ENCODE measurements at regions not wholly inside any gene's neighbourhood (a gene's known extent, or its start where the extent isn't known, plus 50 kb on each side); places are given as distances from the start of the nearest gene placed in this dataset.

DNA sequence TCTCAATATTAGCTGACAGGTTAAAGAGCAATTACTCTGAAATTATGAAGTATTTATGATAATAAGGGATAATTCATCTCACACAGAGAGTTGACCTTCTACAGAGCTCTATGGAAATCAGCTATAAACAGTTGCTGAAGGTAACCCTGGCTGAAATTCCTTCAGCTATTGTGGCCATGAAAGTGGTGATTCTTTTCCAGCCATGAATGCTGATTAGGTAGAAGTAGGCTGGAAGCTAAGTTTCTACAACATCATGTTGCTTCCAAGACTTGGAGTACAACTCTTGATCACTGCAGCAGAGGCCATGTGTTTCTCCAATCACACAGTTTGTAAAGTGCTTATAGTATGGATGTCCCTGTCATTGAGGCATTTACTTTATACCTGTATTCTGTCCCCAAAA is 2128.9 kb downstream of the MRPL39 start:
- H3K9ac ChIP-seq (ENCODE audit: low read length) = no peak overlapping the region
- no peaks in the 10 kb centered on the region for H3K27me3 ChIP-seq (ENCODE audit: low read depth, low read length)
- H3K79me2 ChIP-seq (ENCODE audit: low read length) = no peaks in the 10 kb centered on the region
- TF ChIP-seq EZH2phosphoT487 (IDR thresholded peaks at IDR 0.05; ENCODE audit: low read depth) (no peak), CTCF (IDR thresholded peaks at IDR 0.05; ENCODE audit: low read depth, low read length) (no peak)
- H3K9me3 ChIP-seq (ENCODE audit: insufficient read depth, low read length) = no peaks in the 10 kb centered on the region
- H3K4me3 ChIP-seq (ENCODE audit: low read length) = no peak overlapping the region
- no peaks in the 10 kb centered on the region for H3K36me3 ChIP-seq (replicated peaks; ENCODE audit: low read depth, low read length)
- H3K4me2 ChIP-seq (ENCODE audit: low read length) = no peak overlapping the region
- H4K20me1 ChIP-seq (ENCODE audit: insufficient read depth, low read length) = no peaks in the 10 kb centered on the region
- H3K4me1 ChIP-seq (ENCODE audit: low read length) = 0 out of 2 replicates have a peak, but pooled peaks cover 3% of the 10 kb centered on the region
- H3K27ac ChIP-seq (ENCODE audit: low read length) = no peak overlapping the region
- 0 out of 2 replicates have a peak overlapping the region, but pooled peaks have one; percentile 30 for H2AFZ ChIP-seq (ENCODE audit: low read depth, low read length)

GRCh38 chr21:23475281-23476219 is 2131.7 kb downstream of the MRPL39 start:
- H3K4me3 ChIP-seq (ENCODE audit: low read length) = no peak overlapping the region
- no peak overlapping the region for H3K27ac ChIP-seq (ENCODE audit: low read length)
- H2AFZ ChIP-seq (ENCODE audit: low read depth, low read length) = no peak overlapping the region

DNA sequence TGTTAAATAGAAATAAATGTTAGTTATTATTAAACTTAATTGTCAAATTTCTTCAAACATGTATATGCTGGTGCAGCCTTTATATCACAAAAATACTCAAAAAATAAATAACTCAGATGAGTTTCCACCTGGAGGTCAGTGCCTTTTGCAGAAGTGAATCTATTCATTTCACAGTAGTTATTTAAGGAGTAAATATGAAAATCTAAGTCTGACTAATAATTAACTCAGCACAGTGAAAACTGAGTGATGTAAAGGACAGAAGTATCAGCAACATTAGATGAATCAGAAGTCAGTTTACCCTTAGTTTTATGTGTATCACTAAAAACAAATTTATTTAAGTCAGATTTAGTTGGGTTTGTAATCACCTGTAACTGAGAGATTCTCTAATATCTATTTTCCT is 2135.4 kb downstream of the MRPL39 start:
- Histone ChIP-seq H2AFZ (ENCODE audit: low read depth, low read length) (peak overlapping the region; percentile 16; the same call in 1 of the 2 replicates), H4K20me1 (ENCODE audit: insufficient read depth, low read length) (no peaks in the 10 kb centered on the region), H3K36me3 (replicated peaks; ENCODE audit: low read depth, low read length) (no peaks in the 10 kb centered on the region), H3K4me1 (ENCODE audit: low read length) (peaks cover 22% of the 10 kb centered on the region), H3K4me2 (ENCODE audit: low read length) (peak overlapping the region; percentile 72), H3K4me3 (ENCODE audit: low read length) (peak overlapping the region; percentile 44), H3K9ac (ENCODE audit: low read length) (peak overlapping the region; percentile 27; the same call in 1 of the 2 replicates), H3K9me3 (ENCODE audit: insufficient read depth, low read length) (no peaks in the 10 kb centered on the region), H3K27me3 (ENCODE audit: low read depth, low read length) (no peaks in the 10 kb centered on the region), H3K27ac (ENCODE audit: low read length) (peak overlapping the region; percentile 36), H3K79me2 (ENCODE audit: low read length) (no peaks in the 10 kb centered on the region)
- no peak for TF ChIP-seq EZH2phosphoT487 (IDR thresholded peaks at IDR 0.05; ENCODE audit: low read depth)
- TF ChIP-seq CTCF (IDR thresholded peaks at IDR 0.05; ENCODE audit: low read depth, low read length) = no peak

More at GRCh38 chr21:23475281-23476219, 2131.7 kb downstream of the MRPL39 start:
- Histone ChIP-seq H3K9ac (ENCODE audit: low read length) (no peak overlapping the region), H3K4me1 (ENCODE audit: low read length) (peaks cover 23% of the 10 kb centered on the region), H3K36me3 (replicated peaks; ENCODE audit: low read depth, low read length) (no peaks in the 10 kb centered on the region), H3K4me2 (ENCODE audit: low read length) (no peak overlapping the region), H3K9me3 (ENCODE audit: insufficient read depth, low read length) (no peaks in the 10 kb centered on the region), H4K20me1 (ENCODE audit: insufficient read depth, low read length) (no peaks in the 10 kb centered on the region), H3K27me3 (ENCODE audit: low read depth, low read length) (no peaks in the 10 kb centered on the region), H3K79me2 (ENCODE audit: low read length) (no peaks in the 10 kb centered on the region)
- TF ChIP-seq CTCF (IDR thresholded peaks at IDR 0.05; ENCODE audit: low read depth, low read length) (no peak), EZH2phosphoT487 (IDR thresholded peaks at IDR 0.05; ENCODE audit: low read depth) (no peak)

DNA sequence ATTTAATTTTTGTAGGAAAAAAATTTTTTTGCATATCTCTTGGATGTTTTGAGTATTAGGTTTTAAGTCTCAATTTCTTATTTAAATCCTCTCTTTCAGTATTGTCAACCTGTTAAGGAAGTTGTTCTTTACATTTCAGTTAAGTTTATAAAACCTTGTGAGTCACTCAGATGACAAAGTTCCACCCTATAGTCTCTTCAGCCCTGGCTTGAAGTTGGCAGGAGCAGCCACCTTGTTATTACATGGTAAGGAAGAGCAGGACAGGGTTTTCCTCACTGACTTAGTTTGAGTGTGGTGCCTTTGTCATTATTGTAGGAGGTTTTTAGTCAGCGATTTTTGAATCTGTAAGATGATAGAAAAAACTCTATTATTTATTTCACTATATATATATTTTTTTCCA is 2143.9 kb downstream of the MRPL39 start:
- Histone ChIP-seq H3K27me3 (ENCODE audit: low read depth, low read length) (no peaks in the 10 kb centered on the region), H3K4me3 (ENCODE audit: low read length) (no peak overlapping the region), H3K79me2 (ENCODE audit: low read length) (no peaks in the 10 kb centered on the region), H3K9me3 (ENCODE audit: insufficient read depth, low read length) (no peaks in the 10 kb centered on the region; the same call in 1 of the 2 replicates), H3K9ac (ENCODE audit: low read length) (no peak overlapping the region), H3K4me2 (ENCODE audit: low read length) (no peak overlapping the region), H3K27ac (ENCODE audit: low read length) (no peak overlapping the region), H3K36me3 (replicated peaks; ENCODE audit: low read depth, low read length) (no peaks in the 10 kb centered on the region), H3K4me1 (ENCODE audit: low read length) (no peaks in the 10 kb centered on the region), H4K20me1 (ENCODE audit: insufficient read depth, low read length) (no peaks in the 10 kb centered on the region), H2AFZ (ENCODE audit: low read depth, low read length) (no peak overlapping the region)
- TF ChIP-seq EZH2phosphoT487 (IDR thresholded peaks at IDR 0.05; ENCODE audit: low read depth) (no peak), CTCF (IDR thresholded peaks at IDR 0.05; ENCODE audit: low read depth, low read length) (no peak)

Measured in OCI-LY3 (cell line).